Umbilical cord (tissue), 1 donor: ENCODE measurements at regions not wholly inside any gene's neighbourhood (a gene's known extent, or its start where the extent isn't known, plus 50 kb on each side); places are given as distances from the start of the nearest gene placed in this dataset.

ENCODE experiments used
- DNase-seq: peaks from one replicate; pipeline ENCODE4 v3.0.0-alpha.2; 2015; ENCODE audit warnings: low spot score

DNA sequence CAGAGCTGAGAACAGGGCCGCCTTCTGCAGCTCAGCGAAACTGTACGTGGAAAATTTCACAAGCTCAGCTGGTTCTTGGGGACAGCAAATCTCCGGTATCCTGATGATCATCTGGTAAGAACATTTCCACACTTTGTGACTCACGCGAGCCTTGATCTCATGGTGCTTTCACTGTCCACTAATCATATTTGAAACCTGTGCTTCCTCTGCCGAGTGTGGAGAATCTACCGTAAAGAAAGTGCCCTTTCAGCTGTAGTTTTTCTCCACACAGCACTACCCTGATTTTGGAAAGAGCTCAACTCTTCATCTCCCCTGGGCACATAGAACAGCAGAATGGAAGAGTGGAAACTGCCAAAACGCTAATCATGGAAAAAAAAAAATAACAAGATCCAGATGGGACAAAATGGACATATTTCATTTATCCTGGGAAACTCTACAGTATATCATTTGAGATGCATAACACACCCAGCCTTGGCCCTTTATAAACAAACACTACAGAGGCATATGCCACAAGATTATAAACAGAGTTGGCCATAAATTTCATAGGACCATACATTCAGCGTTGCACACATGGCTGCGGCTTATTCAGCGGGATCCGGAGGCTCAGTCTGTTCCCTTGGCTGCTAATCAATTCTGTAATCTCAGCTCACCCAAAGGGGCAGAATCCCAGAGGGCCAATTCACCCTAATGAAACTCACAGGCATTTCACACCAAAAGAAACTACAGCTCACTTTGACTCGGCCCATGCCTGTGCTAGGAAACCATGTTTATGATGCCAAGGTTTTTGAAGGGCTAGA is 434.5 kb downstream of the HDGFL1 start:
- peak; percentile 95 for DNase-seq

DNA sequence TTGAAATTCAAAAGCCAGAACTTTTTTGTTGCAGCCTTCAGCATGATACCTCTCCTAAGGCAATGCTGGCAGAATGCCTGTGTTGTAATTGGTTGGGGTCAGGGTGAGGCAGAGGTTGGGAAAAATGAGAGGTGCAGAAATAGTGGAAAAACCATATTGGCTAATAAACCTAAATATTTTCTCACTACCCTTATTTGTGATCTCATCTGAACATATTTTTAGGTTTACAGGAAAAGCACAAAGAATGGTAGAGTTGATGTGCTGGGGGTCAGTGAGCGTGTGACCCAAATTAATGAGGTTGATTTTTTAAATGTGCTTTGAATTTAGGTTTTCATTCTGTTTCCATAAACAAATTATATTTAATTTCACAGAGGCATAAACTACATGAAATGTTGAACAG is 437.3 kb downstream of the HDGFL1 start:
- no peak for DNase-seq

DNA sequence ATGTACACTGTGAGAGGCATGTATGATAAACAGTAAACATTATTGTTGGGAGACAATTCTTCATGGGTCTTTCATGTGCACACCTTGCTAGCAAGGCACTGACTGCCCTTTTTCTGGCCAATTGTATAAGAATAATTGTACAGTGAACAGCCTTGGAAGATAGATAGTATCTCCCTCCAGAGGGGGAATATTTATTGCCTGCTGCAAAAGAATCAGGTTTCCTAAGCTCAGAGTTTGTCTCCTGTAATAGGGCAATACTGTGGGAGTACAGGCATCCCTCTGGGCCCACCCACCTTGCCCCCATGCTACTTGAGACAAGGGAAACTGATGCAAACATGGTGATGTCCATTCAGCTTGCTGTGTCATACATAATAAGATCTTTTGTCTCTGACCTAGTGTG is 442.2 kb downstream of the HDGFL1 start:
- DNase-seq, result no peak

GRCh38 chr6:23013776-23014175 is 444.4 kb downstream of the HDGFL1 start:
- no peak for DNase-seq

DNA sequence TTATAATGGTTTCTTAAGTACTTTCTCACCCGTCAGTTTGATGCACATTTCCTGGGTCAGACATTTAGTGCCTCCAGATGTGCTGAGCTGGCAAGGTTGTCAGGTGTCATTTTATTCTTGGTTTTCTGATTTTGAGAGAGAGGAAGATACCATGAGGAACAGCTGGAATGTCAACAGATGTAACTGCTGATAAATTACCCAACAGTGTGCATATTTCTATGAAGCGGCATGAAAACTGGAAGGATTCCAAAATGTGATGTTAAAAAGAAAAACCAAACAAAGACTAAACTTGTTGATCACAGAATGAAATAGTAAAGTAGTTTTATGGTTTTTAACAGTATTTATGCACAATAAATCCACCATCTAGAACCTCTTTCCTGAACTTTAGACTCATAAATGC is 447.3 kb downstream of the HDGFL1 start:
- DNase-seq, result peak; percentile 44

GRCh38 chr6:23021487-23021886 is 452.1 kb downstream of the HDGFL1 start:
- no peak for DNase-seq

- DNase-seq, result no peak
Observed at GRCh38 chr6:23027281-23027680, 457.9 kb downstream of the HDGFL1 start.

DNA sequence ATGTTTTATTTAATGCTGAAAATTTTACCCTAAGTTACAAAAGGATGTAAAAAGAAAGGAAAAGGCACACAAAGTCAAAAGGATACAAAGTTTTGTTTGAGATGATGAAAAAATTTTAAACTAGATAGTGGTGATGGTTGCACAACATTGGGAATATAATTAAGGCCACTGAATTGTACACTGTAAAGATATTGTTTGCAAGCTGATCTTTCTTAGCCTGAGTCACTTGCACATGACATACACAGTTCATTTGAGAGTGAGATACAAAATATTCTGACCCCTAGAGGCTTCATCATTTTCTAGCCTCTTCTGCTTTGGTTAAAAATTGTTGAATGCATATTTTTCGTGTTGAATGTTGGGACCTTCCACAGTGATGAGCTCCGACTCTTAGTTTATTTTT is 462.6 kb downstream of the HDGFL1 start:
- no peak for DNase-seq

DNA sequence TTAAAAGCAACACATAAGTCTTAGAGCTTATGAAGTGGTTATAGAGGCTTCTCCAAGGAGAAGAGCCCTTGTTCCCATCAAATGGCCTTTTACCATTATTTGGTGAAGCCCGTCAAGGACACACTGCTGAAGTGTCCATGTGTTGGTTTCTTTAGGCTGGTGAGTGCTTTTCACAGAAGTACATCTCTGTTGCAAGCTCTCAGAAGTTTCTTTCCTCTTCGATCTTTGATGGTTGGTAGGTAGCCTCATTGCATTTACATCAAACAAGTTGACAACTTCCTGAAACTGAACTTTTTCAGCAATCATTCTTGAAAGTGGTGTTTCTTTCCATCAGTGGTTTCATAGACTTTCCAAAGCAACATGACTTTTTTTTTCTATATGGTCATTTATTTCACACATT is 465.6 kb downstream of the HDGFL1 start:
- no peak for DNase-seq

DNA sequence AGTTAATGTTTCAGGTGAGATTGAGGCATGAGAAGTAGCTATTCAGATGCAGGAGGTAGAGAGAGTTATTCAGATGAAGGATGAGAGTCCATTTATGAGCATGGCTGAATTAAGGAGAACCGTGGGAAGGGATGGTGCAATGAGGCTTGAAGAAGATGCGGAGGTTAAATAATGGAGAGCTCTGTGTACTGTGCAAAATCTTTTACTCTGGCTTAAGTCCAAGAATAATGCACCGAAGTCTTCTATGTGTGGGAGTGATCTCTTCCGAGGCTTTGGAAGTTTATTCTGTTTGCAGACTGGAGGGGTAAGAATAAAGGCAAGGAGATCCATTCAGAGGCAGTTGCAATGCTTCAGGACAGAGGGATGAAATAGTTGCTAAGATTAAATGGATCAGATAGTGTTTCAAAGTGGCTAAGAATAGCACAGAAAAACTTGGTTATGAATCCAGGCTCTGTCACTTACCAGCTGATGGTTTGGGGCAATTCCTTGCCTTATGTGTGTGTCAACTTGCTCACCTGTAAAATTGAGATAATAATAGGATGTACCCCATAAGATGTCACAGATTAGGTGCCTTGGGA is 467.1 kb downstream of the HDGFL1 start:
- no peak for DNase-seq

DNA sequence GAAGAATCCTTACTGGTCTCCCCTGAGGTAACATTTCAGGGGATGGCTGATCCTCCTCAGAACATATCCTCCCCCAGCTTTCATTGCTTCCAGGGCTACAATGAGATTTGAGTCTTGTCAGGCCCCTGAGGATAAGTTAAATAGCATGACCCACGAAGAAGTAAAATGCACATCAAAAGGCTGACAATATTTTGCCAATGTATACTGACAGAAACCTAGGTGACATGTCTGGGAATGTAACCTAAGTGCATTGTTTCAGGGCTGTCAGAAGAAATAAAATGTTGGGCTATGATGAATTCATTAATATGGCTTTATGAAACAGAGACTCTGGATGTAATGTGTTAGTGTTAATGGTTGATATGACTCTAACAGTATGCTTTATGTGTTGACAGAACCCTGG is 471.5 kb downstream of the HDGFL1 start:
- no peak for DNase-seq

DNA sequence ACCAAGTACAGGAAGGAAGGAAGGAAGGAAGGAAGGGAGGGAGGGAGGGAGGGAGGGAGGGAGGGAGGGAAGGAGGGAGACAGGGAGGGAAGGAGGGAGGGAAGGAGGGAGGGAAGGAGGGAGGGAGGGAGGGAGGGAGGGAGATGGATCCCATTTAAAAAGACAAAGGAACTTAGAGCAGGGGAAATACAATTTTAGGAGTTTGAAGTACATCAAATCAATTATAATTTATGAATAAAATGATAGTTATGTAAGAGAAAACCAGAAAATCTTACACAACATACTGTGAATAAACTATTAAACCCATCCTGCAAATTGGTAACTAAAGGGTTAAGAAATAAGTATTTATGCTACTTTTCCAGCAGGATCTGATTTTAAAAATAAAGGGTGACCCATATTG is 475.9 kb downstream of the HDGFL1 start:
- no peak for DNase-seq

DNA sequence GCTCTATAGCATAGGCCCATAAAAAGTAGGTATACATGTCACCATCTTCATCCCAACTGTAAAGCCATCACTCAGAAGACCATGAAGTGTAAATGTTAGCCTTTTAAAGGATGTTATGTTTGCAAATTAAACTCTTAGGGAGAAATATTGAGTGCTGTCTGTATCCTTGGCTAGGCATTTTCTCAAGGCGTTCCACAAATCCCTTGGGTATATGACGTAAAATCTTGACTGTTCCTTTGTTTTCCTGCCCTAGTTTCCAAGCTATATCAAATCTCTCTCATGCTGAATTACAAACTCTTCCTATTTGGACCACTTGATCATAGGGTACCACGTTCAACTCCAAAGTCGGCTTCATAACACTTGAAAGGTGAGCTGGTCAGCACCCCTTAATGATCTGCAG is 486.2 kb downstream of the HDGFL1 start:
- DNase-seq, result no peak

- DNase-seq, result no peak
Observed at GRCh38 chr6:23073821-23074220, 504.5 kb downstream of the HDGFL1 start.

DNA sequence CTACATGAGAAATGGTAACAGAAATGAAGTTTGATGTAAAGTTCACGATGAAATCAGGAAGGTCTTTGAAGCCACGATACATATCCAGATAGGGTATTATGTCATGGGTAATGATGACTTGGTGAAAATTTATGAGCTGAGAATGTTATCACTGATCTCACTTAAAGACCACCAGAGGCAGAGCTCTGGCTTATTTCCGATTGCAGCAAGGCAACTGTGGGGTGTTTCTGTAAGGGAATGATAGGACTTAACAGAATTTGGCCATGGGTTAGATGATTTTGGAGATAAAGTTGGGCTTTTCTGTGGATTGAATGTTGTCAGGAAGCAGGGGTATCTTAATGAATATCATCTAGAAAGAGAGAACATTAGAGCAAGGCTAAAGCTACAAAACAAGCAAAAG is 508.4 kb downstream of the HDGFL1 start:
- no peak for DNase-seq

DNA sequence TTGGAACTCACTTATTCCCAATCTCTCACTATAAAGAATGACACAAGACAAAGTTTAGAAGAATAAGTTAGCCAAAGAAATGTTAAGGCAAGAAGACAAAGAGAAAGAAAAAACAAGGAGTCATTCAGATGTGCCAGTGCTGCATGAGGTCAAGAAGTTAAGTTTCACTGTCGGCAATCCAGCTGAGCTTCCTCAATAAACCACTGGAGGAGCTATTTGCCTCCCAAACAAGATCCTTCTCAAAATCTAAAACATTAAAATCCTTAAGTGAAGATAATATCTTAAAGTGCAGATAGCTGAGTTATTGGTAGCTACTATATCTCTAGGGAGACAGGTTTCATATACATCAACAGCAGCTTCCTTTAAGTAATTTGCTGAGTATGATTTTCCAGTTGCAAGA is 512.3 kb downstream of the HDGFL1 start:
- DNase-seq, result no peak

DNA sequence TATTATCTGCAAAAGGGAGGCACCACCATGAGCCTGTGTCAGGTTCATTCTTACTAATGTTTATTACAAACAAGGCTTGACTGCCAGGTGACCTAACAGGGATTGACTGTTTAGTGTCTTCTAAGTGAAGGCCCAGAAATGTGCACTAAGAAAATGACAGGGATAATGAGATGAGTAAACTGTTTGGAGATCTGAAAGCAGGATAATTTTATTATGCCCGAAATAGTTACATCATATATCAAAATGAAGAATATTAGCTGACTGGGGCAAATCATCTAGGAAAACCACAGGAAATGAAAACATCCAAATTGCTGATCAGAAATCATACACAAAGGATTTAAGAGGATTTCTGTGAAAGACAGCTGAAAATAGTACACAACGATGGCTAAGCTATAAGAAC is 516.7 kb downstream of the HDGFL1 start:
- no peak for DNase-seq

- DNase-seq, result no peak
Observed at GRCh38 chr6:23087471-23087870, 518.1 kb downstream of the HDGFL1 start.

DNA sequence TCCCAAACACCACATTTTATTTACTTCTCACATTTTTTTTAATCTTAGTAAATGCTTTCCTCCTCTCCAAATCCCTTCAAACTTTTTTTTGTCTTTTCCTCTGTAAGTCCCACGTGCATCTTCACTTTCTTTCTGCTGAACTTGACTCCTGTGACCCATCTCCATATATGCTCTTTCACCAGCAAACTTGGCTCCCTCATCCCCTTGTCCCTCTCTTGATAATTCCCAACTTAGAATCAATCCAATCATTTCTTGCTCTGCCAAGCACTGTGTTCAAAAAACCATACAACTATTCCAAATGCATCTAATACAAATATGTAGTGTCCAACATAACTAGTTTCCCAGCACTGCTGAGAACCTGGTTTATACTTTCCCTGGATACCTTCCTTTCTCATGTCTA is 519.4 kb downstream of the HDGFL1 start:
- no peak for DNase-seq

DNA sequence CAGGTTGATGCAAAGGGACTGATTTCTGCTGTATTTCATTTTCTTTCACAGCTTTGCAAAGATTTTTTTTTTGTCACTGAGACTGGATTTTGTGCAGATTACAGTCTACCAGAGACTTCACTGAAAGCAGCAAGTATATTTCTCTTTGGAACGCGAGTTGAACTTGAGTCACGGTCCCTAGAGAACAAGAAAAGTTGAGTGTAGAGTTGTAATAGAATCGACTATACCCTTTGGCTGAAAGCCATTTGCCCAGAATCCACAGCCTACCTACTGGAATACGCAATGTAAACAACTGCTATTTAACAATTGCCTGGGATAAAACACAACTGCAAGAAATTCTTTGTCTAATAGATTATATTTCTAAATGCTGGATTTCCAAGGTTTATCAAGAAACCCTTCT is 520.6 kb downstream of the HDGFL1 start:
- DNase-seq, result no peak

- DNase-seq, result no peak
Observed at GRCh38 chr6:23091795-23092194, 522.4 kb downstream of the HDGFL1 start.

GRCh38 chr6:23096876-23097275 is 527.5 kb downstream of the HDGFL1 start:
- no peak for DNase-seq

DNA sequence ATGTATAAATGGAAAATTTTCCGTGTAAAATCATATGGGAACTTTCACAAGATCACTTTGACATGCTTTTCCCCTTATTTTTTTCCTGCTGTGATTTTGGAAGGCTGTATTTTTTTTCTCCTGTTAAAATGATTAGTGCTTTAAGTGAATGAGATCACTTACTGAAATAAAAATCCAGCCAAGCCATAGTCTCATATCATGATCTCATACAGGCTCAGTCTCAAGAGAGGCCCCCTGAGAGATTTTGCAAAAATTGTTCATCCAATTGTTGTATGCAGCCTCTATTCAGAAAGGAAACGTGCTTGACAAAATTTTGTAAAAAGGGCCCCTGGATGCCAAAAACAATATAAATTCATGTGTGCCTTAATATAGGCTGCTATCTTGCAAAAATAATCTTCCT is 528.2 kb downstream of the HDGFL1 start:
- DNase-seq, result peak; percentile 16

DNA sequence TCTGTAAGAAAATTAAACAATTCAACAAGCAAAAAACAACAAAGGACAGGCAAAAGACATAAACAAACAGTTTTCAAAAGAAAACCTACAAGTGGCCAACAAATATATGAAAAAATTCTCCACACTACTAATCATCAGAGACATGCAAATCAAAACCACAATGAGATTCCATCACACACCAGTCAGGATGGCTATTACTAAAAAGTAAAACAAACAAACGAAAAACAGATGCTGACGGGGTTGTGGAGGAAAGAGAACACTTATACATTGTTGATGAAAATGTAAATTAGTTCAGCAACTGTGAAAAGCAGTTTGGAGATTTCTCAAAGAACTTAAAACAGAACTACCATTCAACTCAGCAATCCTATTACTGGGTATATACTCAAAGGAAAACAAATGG is 537.6 kb downstream of the HDGFL1 start:
- no peak for DNase-seq
